Stimulated activated CD4-positive, alpha-beta T cell treated with anti-CD3 and anti-CD28 coated beads, Interleukin-1b, Interleukin-23, amount 100 ng/mL, for 4 hours (primary cell): ENCODE measurements at regions not wholly inside any gene's neighbourhood (a gene's known extent, or its start where the extent isn't known, plus 50 kb on each side); places are given as distances from the start of the nearest gene placed in this dataset.
"Not testable (repeated sequence)": the region's sequence is repeated elsewhere in the genome, so short reads cannot be mapped to it uniquely, and the experiment has no call there.

Source experiments
- DNase-seq, 2 donors: peaks; one replicate each; pipeline ENCODE4 v3.0.0-alpha.2; 2020; ENCODE audit warnings: low read depth in 2 of 2

DNA sequence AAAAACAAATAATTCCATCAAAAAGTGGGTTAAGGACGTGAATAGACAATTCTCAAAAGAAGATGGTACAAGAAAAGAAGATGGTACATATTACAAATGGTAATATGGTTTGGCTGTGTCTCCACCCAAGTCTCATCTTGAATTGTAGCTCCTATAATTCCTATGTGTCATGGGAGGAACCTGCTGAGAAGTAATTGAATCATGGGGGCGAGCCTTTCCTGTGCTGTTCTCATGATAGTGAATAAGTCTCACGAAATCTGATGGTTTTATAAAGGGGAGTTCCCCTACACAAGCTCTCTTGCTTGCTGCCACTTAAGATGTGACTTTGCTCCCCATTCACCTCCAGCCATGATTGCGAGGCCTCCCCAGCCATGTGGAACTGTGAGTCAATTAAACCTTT lies 172.9 kb downstream of the C11orf91 start:
- not testable (repeated sequence) for DNase-seq

DNA sequence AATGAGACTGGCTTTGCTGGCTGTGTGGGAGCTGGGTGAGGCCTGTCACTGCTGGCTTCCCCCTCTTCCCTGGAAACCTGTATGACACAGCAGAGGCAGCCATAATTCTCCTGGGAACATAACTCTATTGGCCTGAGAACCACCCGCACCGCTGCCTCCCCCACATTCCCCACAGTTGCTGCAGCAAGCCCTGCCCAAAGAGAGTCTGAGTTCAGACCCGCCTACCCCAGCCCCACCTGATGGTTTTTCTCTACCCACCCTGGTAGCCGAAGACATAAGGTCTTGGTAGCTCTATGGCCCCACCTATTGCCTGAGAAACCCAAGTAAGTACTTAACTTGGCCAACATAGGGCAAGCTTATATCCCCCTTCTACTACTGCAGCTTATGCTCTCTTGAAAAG lies 174.8 kb downstream of the C11orf91 start:
- no peak for DNase-seq

- no peak for DNase-seq
Observed at GRCh38 chr11:33521384-33521783, 179.2 kb downstream of the C11orf91 start.

DNA sequence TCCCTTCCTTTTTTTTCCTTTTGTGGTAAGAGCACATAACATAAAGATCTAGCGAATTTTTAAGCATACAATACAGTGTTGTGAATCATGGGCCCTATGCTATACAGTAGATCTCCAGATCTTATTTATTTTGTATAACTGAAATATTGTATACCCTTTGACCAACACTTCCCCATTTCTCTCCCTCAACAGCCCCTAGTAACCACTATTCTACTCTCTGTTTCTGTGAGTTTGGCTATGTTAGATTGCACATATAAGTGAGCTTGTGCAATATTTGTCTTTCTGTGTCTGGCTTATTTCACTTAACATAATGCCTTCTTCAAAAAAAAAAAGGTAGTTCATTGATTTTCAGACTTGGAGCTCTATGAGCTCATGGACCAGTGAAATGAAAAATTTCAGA lies 180.5 kb downstream of the C11orf91 start:
- DNase-seq, result no peak

DNA sequence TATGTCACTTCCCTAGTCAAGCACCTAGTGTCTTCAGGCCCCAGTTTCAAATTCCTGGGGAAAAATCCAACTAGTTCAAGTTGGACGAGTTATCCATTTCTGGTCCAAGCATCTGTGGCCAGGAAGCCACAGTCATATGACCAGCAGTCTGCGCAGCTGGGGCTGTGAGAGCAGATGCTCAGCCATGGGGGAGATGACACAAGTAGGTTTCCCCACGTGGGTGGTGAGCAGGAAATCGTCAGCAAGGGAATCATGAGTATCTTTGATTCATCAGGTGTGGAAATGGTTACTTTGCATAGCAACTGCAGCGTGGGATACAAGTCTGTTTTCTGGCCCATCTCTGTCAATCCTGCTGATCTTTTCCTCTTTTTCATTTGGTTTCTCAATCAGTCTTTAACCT lies 185.3 kb downstream of the C11orf91 start:
- no peak for DNase-seq

- DNase-seq, result no peak
Observed at GRCh38 chr11:33514079-33514925, 186.3 kb downstream of the C11orf91 start.

DNA sequence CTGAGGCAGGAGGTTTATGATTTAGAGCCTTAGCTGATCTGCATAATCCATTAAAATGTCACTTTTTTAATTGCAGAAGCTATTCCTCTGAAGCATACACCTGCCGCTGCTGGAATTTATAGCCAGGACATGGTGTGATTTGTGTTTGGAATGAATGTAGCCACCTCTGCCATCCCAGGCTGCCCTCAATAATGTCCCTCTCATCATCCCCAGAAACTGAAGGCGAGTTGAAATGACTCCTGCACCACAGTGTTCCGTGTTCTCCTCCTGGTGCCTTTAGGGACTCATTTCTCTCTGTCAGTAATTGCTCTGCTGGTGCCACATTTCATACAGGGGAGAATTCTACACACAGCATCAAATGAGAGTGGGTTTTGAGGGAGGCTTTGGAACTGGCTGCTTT lies 191.0 kb downstream of the C11orf91 start:
- DNase-seq, result no peak

DNA sequence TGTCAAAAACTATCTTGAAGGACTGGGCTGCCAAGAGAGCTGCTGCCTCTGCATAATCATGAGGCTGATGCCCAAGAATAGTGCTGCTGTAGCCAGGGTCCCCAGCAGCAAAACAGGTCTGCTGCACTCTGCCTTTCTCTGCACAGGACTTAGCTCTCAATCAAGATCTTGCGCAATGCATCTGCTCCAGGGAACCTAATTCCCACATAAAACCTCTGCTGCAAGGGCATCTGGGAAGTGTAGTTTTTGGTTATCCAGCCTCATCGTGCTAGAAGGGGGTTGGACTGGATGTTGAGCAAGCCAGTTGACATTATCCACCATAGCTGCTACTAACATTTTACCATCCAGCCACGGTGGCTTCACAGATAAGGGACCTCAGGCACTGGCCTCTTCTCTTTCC lies 192.7 kb downstream of the C11orf91 start:
- DNase-seq, result no peak

DNA sequence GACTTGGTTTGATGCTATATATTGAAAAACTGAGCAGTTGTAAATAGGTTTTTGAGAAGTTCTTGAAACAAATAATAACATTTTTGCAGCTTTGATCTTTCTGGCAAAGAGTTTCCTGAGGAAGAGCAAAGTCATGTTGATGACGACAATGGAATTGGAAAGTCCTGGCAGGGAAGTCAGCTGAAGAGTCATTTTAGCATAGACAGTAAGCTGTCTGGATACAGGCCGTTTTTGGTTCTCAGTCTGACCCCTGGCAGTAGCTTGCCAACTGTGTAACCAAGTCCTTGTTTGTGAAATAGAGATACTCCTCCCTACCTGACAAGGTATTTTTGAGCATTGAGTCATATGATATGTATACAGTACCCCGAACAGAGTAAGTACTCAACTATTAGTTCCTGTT lies 193.3 kb downstream of the C11orf91 start:
- DNase-seq, result no peak

DNA sequence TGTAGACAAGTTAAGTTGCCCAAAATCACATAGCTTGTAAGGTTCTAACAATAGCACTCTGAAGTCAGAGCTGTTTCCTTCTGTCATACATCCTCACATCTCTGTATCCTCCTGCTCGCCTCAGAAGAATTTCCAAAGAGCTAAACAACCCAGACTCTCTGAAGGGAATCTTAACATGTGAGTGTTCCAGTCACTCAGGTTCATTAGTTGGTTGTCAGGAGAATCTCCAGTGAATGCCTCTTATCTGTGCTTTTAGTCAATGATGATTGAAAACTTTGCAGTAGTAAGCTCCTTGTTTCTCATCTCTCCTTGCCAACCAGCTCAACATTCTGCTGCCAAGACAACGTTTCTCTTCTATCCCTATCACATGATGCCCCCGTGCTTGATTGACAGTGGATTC lies 195.5 kb downstream of the C11orf91 start:
- DNase-seq, result no peak

- DNase-seq, result no peak
Observed at GRCh38 chr11:33500861-33501479, 199.7 kb downstream of the C11orf91 start.

GRCh38 chr11:33500332-33500731 lies 200.3 kb downstream of the C11orf91 start:
- no peak for DNase-seq

DNA sequence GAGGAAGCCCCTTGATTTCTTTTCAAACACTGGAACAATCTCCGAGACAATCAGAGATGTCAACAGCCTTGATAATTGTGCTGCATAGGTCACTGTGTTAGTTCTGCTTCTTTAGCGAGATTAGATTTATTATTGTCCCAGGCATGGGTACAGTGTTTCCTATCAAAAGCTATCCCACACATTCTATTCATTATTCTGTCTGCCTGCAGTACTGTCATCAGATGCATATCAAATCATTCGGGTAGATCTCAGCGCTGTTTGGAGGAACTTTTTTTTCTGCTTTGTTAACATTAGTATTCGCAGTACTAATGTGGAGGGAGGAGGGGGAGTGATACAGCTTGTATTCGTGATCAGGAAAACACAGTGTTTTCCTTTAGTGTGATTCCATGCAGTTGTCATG lies 208.0 kb downstream of the C11orf91 start:
- DNase-seq, result no peak

GRCh38 chr11:33490842-33491370 lies 209.7 kb downstream of the C11orf91 start:
- DNase-seq, result no peak

GRCh38 chr11:33488971-33489370 lies 211.7 kb downstream of the C11orf91 start:
- DNase-seq, result no peak

- DNase-seq, result no peak
Observed at GRCh38 chr11:33480626-33481025, 220.0 kb downstream of the C11orf91 start.

- DNase-seq, result no peak
Observed at GRCh38 chr11:33479231-33479630, 221.4 kb downstream of the C11orf91 start.

DNA sequence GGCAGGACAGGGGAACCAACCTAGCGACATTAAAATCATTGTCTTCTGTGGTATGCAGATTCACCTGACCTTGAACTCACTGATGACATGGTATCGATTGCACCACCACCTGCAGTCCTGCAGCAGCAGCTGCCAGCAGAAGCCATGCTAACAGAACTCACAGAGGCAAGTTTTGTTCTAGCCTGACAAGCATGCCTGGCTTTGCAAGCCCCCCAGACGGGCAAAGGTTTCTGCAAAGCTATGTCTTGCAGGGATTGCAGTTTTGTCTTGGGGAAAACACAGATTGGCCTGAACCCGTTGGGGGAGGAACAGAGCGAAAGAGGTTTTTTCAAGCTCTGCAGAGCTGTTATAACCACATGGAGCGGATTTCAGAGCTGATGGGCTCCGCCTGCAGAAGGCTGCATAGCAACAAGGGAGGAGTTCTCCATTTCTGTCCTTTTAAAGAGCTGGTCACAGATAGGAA lies 221.0 kb downstream of the HIPK3 start:
- no peak for DNase-seq

DNA sequence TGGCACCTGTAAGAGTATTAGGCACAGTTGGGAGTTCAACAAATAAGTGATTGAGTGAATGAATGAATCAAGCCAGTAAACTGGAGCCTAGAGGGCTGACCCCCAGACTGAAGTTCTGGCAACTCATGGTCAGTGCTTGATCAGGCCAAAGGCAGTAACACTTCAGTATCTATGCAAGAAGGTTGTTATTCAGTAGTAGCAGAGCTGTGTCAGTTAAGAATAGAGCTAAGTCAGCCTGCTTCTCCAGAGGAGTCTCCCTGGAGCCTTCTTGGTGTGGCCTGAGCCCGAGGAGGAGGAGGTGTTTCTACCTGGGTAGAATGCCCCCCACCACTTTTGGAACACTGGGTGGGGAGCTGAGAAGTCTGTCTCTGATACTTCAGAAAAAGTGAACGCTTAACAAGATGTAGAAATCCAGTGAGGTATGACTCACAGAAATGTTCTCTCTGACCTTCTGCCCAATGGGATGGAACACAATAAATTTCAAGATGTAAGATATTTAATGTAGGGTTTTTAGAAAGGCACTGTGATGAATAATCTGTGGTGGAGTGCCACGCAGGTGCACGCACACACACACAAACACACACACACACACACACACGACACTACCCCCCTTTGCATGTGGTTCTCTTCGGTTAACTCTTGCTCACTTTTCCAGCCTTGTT lies 219.9 kb downstream of the HIPK3 start:
- no peak for DNase-seq

- no peak for DNase-seq
Observed at GRCh38 chr11:33475993-33476392, 218.8 kb downstream of the HIPK3 start.

DNA sequence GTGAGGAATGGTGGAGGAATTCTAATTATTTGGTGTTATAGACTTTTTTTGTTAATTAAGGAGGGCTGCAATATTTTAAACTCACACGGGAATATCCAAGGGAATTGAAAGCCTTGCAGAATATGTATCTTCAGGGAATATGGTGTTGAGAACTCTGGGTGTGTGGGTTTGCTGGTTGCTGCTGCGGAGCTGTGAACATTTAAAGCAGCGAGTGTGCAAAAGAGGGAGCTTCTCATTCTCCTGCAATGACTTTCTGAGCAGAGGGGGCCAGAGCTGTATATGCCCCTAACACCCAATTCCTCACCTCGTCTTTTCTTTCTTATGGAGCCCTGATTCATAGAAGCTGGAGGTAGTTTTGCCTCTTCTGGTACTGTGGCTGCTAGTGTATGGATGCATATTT lies 217.7 kb downstream of the HIPK3 start:
- DNase-seq, result no peak

- no peak for DNase-seq
Observed at GRCh38 chr11:33471541-33471940, 214.4 kb downstream of the HIPK3 start.

DNA sequence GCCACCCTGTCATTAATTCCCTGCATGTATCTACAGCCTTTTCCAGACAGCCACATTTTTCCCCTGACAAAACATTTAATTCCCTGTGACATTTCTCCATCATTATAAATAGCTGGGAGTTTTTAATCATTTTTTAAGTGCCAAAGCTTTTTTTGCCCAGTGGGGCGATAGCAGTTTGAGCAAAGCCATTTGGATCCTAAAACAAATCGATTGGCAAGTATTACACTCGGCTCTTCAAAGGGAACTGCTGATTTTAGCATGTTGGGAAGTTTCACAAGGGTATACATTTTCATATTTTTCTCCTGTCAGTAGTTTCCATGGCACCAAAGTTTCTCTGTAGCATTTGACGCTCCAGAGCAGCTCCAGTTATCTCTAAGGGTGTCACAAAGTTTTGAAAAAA lies 210.8 kb downstream of the HIPK3 start:
- no peak for DNase-seq
